Lower leg skin (tissue), 3 donors: ENCODE measurements at regions not wholly inside any gene's neighbourhood (a gene's known extent, or its start where the extent isn't known, plus 50 kb on each side); places are given as distances from the start of the nearest gene placed in this dataset.

ENCODE experiments used
- CTCF ChIP-seq, 3 donors: fragments of 450-650 bp; IDR thresholded peaks; one replicate each; pipeline ENCODE4 v1.5.1; 2016; ENCODE audit warnings: antibody characterized with exemption in 3 of 3, mild to moderate bottlenecking in 3 of 3, moderate library complexity in 2 of 3
- POLR2A ChIP-seq, 2 donors: fragments of 450-650 bp; IDR thresholded peaks; one replicate each; pipeline ENCODE4 v1.6.1; 2016 to 2017; ENCODE audit warnings: antibody characterized with exemption in 2 of 2, mild to moderate bottlenecking in 1 of 2, moderate library complexity in 1 of 2

GRCh38 chr2:175414191-175414881 lies 232.8 kb upstream of the ATP5MC3 start:
- TF ChIP-seq CTCF (IDR thresholded peaks at IDR 0.05): no peak
- TF ChIP-seq POLR2A (IDR thresholded peaks at IDR 0.05): no peak
